Stimulated activated CD8-positive, alpha-beta memory T cell treated with anti-CD3 and anti-CD28 coated beads, Interleukin-7, amount 100 ng/mL, for 1 hour (primary cell): ENCODE measurements at regions not wholly inside any gene's neighbourhood (a gene's known extent, or its start where the extent isn't known, plus 50 kb on each side); places are given as distances from the start of the nearest gene placed in this dataset.

Source experiments
- DNase-seq, 2 donors: peaks; one replicate each; pipeline ENCODE4 v3.0.0-alpha.2; 2020; ENCODE audit warnings: low read depth in 2 of 2

- no peak for DNase-seq
These were observed 703.6 kb downstream of the SLITRK6 start for GRCh38 chr13:85095418-85096272.

GRCh38 chr13:85093808-85094207 lies 705.4 kb downstream of the SLITRK6 start:
- DNase-seq: no peak

DNA sequence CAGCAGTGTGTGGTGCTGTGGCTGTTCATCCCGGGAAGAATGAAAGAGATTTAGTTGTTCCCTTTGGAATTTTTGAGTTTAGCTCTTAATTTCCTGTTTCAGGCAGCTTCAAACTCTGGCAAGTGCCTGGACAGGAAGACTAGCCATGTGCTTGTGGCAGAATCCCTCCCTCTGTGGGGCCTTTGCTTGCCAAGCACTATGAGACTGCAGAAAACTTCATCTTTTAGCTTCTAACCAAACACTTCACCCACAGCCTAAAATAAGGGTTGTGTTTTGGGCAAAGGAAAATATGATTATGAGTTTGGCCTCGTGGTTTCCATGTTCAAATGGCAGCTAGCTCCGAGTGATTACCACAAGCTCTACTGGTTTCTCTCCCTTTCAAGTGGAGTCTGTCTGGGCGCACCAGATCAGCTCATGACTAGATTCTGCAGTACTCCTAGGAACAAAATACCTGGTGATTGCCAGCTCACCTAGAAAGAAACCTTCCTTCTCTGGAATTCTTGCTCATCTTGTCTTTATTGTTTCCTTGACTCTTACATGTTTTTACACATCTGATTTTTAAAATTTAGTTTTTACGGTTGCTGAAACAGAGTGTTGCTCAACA lies 707.5 kb downstream of the SLITRK6 start:
- no peak for DNase-seq

DNA sequence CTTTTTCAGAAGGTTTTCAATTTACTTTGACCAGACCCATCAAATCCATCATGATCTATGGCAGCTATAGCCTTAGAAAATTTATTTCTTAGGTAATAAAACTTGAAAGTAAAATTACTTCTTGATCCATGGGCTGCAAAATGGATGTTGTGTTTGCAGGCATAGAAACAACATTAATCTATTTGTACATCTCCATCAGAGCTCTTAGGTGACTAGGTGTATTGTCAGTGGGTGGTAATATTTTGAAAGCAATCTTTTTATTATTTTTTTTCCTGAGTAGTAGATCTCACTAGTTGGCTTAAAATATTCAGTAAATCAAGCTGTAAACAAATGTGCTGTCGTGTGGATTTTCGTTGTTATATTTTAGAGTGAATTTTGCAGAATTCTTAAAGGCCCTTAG lies 710.0 kb downstream of the SLITRK6 start:
- no peak for DNase-seq

GRCh38 chr13:85080691-85081090 lies 718.5 kb downstream of the SLITRK6 start:
- DNase-seq: no peak

DNA sequence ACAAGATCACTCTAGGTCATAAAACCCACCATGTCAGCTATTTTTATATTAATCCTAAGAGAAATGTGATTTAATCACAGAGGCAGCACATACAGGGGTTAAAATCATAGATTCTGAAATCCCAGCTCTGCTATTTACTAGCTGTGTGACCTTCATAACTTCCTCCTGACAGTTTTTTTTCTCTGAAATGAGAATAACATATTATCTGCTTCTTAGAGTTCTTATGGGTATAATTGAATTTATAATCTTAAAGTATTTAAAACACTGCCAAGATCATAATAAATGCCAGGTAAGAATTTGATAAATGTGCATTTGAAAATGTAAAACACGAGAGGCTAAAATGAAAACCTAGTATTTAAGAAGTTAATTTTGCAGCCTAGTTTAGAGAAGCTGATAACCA lies 722.9 kb downstream of the SLITRK6 start:
- no peak for DNase-seq

DNA sequence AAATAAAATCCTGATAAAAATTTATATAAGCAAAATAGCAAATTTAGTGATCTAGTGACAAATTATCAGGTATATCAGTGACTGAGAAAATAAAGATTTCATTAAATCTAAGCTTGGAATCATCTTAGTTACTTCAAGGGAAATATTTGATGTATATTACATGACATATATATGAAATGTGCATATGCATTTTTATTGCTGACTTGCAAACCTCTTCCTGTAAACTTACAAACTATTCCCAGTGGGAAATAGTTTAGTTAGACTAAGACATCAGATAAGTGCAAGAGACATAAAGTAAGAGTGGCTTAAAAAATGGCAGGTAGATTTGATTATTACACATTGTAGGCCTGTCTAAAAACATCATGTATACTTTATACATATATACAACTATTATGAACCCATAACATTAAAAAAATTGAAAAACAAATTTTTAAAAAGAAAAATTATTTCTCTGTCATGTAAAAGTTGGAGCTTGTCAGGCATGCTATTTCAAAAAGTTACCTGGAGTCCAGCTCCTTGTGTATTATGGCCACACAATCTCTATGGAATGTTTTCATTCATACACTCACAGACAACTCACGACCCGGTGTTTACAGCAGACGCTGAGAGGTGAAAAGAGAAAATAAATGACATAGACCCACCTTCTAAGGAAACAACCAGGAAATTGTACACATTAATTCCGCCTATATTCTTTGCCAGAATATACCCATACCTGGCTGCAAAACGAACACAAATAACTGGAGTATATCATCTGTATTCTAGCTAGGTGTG lies 724.5 kb downstream of the SLITRK6 start:
- DNase-seq: no peak

DNA sequence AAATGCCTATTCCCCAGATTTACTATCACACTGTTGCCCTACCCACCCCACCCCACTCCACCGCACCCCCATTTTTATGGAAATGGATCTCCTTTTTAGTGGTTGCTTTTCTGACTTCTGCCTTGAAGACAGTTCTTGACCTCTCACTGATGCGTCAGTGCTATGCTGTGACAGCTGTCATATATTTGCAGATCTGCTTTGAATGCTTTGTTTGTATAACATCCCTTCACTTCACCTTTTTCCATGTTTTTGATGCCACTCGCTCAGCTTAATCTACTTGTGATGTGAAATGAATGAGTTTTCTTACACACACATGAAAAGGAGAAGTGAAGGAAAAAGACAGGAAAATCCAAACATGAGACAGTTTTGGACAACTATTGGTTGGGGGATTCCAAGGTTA lies 731.0 kb downstream of the SLITRK6 start:
- DNase-seq: no peak

GRCh38 chr13:85040215-85040614 lies 759.0 kb downstream of the SLITRK6 start:
- DNase-seq: no peak

- DNase-seq: no peak
These were observed 767.4 kb downstream of the SLITRK6 start for GRCh38 chr13:85031771-85032170.

- DNase-seq: no peak
These were observed 771.2 kb downstream of the SLITRK6 start for GRCh38 chr13:85028035-85028434.

- no peak for DNase-seq
These were observed 780.1 kb downstream of the SLITRK6 start for GRCh38 chr13:85019121-85019520.

DNA sequence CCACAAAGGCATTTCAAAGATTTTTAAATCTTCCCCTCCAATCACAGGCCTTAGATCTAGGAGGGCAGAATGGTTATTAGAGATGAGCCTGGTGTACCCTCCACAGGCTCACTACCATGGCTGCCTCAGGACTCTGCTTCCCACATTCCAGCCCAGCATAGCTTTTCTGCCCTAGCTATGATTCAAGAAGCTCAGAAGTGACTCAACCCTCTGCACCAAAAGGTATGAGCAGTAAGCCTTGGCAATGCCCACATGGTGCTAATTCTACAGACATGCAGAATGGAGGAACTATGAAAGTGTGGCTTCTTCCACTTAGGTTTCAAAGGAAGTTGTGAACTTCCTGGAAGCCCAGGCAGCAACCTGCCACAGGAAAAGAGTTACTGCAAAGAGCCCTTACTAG lies 786.2 kb downstream of the SLITRK6 start:
- no peak for DNase-seq

DNA sequence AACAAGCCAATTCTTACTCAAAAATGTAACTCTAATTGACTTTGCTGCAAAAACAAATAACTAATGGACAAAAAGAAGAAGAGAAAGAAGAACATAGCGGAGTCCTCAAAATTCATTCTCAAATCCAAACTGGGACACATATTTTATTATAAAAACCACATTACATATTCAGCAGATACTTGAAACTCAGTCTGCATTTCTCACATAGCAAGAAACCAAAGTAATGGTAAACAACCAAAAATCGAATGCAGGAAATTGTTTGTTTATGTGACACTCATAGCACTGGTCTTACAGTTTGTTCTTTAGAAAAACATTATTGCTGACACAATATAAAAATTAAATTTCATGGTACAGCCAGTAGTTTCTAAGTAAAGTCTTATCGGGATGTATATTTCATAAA lies 789.8 kb downstream of the SLITRK6 start:
- no peak for DNase-seq

DNA sequence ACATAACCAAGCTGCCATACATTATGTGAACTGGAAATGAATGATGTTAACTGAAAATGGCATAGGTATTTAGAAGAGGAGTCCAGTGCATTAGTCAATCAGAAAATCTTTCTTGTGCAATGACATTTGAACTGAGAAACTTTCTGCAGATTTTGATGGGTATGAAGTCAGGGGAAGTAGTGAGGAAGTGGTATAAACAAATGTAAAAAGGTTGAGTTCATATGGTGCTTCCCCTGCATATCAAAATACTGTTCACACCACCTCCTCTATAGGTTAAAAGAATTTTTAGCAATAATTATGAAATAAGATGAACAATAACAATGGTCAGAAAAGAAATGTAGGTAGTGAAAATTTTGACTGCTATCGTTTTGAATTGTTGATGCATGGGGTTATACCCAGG lies 800.0 kb downstream of the SLITRK6 start:
- no peak for DNase-seq

DNA sequence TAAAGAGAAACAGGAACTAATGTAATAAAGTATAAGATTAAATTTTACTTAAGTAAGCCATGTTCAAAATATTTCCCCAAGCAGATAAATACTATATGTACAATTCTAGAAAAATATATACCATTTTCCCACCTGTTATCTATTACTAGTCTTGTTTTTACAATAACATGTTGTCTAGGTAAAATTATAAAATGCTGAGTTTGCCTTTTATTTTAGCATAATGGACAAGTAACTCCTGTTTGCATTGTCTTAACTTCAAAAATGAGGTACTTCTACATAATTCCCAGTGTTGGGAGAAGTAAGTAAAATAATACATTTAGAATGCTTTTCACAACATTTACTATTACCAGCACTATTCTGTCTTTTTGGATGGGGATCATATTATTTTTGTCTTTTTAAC lies 800.5 kb downstream of the SLITRK6 start:
- DNase-seq: no peak

DNA sequence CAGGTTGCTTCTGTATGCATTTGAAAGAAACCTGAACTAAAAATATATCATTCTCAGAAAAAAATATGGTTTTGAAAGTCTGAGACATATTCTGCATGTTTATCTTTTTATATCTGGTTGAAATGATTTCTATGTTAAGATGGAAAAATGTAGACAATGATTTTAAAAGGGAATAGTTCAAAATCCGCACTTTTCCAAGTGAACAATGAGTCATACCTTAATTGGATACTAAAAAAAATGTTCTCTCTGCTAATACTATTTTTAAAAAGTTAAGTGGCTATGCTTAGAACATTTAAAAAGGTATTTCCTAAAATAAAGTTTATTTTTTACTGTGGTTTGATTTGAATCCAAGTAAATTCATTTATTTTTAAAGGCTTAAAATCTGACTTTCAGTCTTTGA lies 801.4 kb downstream of the SLITRK6 start:
- DNase-seq: no peak

- DNase-seq: no peak
These were observed 804.6 kb downstream of the SLITRK6 start for GRCh38 chr13:84994582-84994981.

GRCh38 chr13:84985860-84986259 lies 813.4 kb downstream of the SLITRK6 start:
- no peak for DNase-seq

DNA sequence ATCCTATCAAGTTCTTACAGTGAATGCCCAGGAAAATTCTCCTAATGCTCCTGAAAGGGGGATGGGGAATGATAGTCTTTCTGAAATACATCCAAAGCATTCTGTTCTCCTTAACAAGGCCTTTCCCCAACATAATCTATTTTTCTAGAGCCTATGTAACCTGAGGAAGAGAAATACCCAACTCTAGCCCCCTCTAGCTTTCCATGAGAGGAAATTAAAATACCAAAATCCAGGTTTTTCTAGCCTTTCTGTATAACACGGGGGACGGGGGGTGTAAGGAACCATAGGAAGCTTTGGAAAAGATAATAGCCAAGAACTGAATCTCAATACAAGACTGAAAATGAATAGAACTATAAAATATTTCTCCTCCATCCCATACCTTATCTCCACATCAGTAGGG lies 815.9 kb downstream of the SLITRK6 start:
- no peak for DNase-seq

DNA sequence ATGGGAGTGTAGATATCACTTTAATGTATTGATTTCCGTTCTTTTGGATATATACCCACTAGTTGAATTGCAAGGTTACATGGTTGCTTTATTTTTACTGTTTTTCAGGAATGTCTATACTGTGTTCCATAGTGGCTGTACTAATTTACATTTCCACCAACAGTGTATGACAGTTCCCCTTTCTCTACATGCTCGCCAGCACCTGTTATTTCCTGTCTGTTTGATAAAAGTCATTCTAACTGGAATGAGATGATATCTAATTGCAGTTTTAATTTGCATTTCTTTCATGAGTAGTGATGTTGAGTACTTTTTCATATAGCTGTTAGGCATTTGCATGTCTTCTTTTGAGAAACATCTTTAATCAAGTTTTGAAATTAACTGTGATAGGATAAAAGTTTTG lies 818.6 kb downstream of the SLITRK6 start:
- no peak for DNase-seq

DNA sequence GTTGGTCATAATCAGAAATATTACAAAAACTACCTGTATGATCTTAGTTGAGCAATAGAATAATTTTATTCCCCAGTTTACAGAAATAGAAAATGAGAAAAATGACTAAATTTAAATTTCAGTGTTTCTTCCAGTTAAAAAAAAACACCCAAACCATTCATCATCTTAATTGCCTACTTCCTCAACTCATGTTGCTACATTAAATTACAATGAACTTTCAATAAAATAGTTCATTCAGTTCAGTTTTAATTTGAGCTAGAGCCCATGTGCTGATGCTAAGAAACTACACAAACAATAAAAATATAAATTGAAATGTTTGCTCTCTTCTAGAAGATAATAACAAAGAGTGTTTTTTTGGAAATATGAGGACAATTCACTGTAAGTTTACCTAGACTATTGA lies 820.4 kb downstream of the SLITRK6 start:
- DNase-seq: no peak

DNA sequence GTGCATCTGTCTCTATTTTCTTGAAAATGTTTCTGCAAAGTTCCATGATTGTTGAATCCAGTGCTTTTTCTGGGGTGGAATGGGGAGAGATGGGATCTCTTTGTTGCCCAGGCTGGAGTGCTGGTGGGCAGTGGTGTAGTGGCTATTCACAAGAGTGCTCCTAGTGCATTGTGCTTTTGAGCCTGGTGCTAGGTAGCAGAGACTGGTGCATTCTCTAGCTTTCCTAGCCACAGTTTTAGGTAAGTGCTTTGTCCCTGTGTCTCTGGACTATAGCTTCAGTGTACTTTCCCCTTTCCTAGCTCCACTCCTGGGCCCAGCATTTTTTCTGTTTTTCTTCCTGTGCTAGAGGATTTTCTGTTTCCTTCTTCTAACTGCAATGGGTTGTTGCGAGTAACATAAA lies 825.6 kb downstream of the SLITRK6 start:
- no peak for DNase-seq
